BLaER1 treated with 17β-estradiol and CSF1 and Interleukin-3, amounts not matched to agents 10 nM and 100 nM (cell line): ENCODE measurements at regions not wholly inside any gene's neighbourhood (a gene's known extent, or its start where the extent isn't known, plus 50 kb on each side); places are given as distances from the start of the nearest gene placed in this dataset.

Experiments
- H3K27ac ChIP-seq, 11 experiments: shearing (Covaris generic); formaldehyde crosslinking; 2 replicates each; pipeline ENCODE4 v1.8.1; 2022
- H3K27me3 ChIP-seq, 11 experiments: shearing (Covaris generic); formaldehyde crosslinking; 2 replicates each; pipeline ENCODE4 v1.8.1; 2022
- H3K36me3 ChIP-seq, 11 experiments: shearing (Covaris generic); formaldehyde crosslinking; 2 replicates each; pipeline ENCODE4 v1.8.1; 2022
- H3K4me1 ChIP-seq, 10 experiments: shearing (Covaris generic); formaldehyde crosslinking; 2 replicates each; pipeline ENCODE4 v1.8.1; 2022
- H3K4me2 ChIP-seq, 11 experiments: shearing (Covaris generic); formaldehyde crosslinking; 2 replicates each; pipeline ENCODE4 v1.8.1; 2022
- H3K4me3 ChIP-seq, 10 experiments: shearing (Covaris generic); formaldehyde crosslinking; 2 replicates each; pipeline ENCODE4 v1.8.1; 2022
- H3K9ac ChIP-seq, 11 experiments: shearing (Covaris generic); formaldehyde crosslinking; 2 replicates each; pipeline ENCODE4 v1.8.1; 2022
- H3K9me3 ChIP-seq, 11 experiments: shearing (Covaris generic); formaldehyde crosslinking; replicated peaks in 1 of 11; 2 replicates each; pipeline ENCODE4 v1.8.1; 2022
- H4K20me1 ChIP-seq, 11 experiments: shearing (Covaris generic); formaldehyde crosslinking; 2 replicates each; pipeline ENCODE4 v1.8.1; 2022
- Cebpa-rat ChIP-seq, 11 experiments: shearing (Covaris generic); IDR thresholded peaks; 2 replicates each; pipeline ENCODE4 v1.8.1; 2022

GRCh38 chr2:173759959-173760358, 205.2 kb downstream of the SP3 start:
- no peak overlapping the region for H3K4me3 ChIP-seq
- H3K27me3 ChIP-seq: peaks cover 0 to 19% (median 0%) of the 10 kb centered on the region in 11 experiments; a peak in 4 of 22 replicates
- no peaks in the 10 kb centered on the region for H3K36me3 ChIP-seq
- H3K9me3 ChIP-seq: no peaks in the 10 kb centered on the region
- TF ChIP-seq Cebpa-rat (IDR thresholded peaks at IDR 0.05): no peak
- no peak overlapping the region for H3K27ac ChIP-seq
- no peak overlapping the region for H3K9ac ChIP-seq
- H3K4me1 ChIP-seq: peaks cover 0 to 5% (median 0%) of the 10 kb centered on the region in 10 experiments; a peak in 1 of 20 replicates
- no peak overlapping the region for H3K4me2 ChIP-seq
- H4K20me1 ChIP-seq: no peaks in the 10 kb centered on the region

- no peak overlapping the region for H3K4me3 ChIP-seq
- H3K4me2 ChIP-seq: no peak overlapping the region
- peaks cover 0 to 5% (median 0%) of the 10 kb centered on the region in 10 experiments; a peak in 1 of 20 replicates for H3K4me1 ChIP-seq
- no peak for TF ChIP-seq Cebpa-rat (IDR thresholded peaks at IDR 0.05)
- H3K36me3 ChIP-seq: no peaks in the 10 kb centered on the region
- no peak overlapping the region for H3K27ac ChIP-seq
- no peaks in the 10 kb centered on the region for H4K20me1 ChIP-seq
- H3K27me3 ChIP-seq: peaks cover 0 to 24% (median 0%) of the 10 kb centered on the region in 11 experiments; a peak in 5 of 22 replicates
- no peak overlapping the region for H3K9ac ChIP-seq
- no peaks in the 10 kb centered on the region for H3K9me3 ChIP-seq
Observed at GRCh38 chr2:173760553-173760952, 204.6 kb downstream of the SP3 start.

GRCh38 chr2:173761603-173762119, 203.5 kb downstream of the SP3 start:
- Histone ChIP-seq H3K27me3 (peaks cover 0 to 28% (median 0%) of the 10 kb centered on the region in 11 experiments; a peak in 5 of 22 replicates), H3K36me3 (no peaks in the 10 kb centered on the region), H3K4me3 (no peak overlapping the region), H3K4me2 (no peak overlapping the region), H4K20me1 (no peaks in the 10 kb centered on the region), H3K9ac (no peak overlapping the region), H3K9me3 (no peaks in the 10 kb centered on the region), H3K27ac (no peak overlapping the region), H3K4me1 (peaks cover 0 to 9% (median 2%) of the 10 kb centered on the region in 10 experiments; a peak in 10 of 20 replicates)
- TF ChIP-seq Cebpa-rat (IDR thresholded peaks at IDR 0.05): no peak

- Histone ChIP-seq H4K20me1 (no peaks in the 10 kb centered on the region), H3K4me1 (peaks cover 0 to 12% (median 6%) of the 10 kb centered on the region in 10 experiments; a peak in 10 of 20 replicates), H3K4me2 (no peak overlapping the region), H3K27ac (no peak overlapping the region), H3K9me3 (0 out of 22 replicates have a peak, but pooled peaks cover 0 to 1% (median 0%) of the 10 kb centered on the region in 11 experiments), H3K4me3 (no peak overlapping the region), H3K27me3 (peaks cover 0 to 33% (median 0%) of the 10 kb centered on the region in 11 experiments; a peak in 7 of 22 replicates), H3K9ac (no peak overlapping the region), H3K36me3 (no peaks in the 10 kb centered on the region)
- no peak for TF ChIP-seq Cebpa-rat (IDR thresholded peaks at IDR 0.05)
Observed at GRCh38 chr2:173762221-173762620, 203.0 kb downstream of the SP3 start.

GRCh38 chr2:173762864-173763263, 202.3 kb downstream of the SP3 start:
- Histone ChIP-seq H3K9me3 (0 out of 22 replicates have a peak, but pooled peaks cover 0 to 4% (median 0%) of the 10 kb centered on the region in 11 experiments), H4K20me1 (no peaks in the 10 kb centered on the region)

GRCh38 chr2:173763641-173764040, 201.5 kb downstream of the SP3 start:
- TF ChIP-seq Cebpa-rat (IDR thresholded peaks at IDR 0.05): no peak
- Histone ChIP-seq H3K4me1 (peaks cover 0 to 12% (median 6%) of the 10 kb centered on the region in 10 experiments; a peak in 10 of 20 replicates), H3K9ac (no peak overlapping the region), H3K27me3 (peaks cover 0 to 38% (median 0%) of the 10 kb centered on the region in 11 experiments; a peak in 7 of 22 replicates), H3K4me3 (no peak overlapping the region), H3K4me2 (no peak overlapping the region), H3K9me3 (0 out of 22 replicates have a peak, but pooled peaks cover 0 to 7% (median 0%) of the 10 kb centered on the region in 11 experiments), H3K27ac (no peak overlapping the region), H3K36me3 (no peaks in the 10 kb centered on the region), H4K20me1 (no peaks in the 10 kb centered on the region)

More at GRCh38 chr2:173762864-173763263, 202.3 kb downstream of the SP3 start:
- Histone ChIP-seq H3K4me1 (peaks cover 0 to 12% (median 6%) of the 10 kb centered on the region in 10 experiments; a peak in 10 of 20 replicates), H3K27me3 (peaks cover 0 to 38% (median 0%) of the 10 kb centered on the region in 11 experiments; a peak in 7 of 22 replicates), H3K4me3 (no peak overlapping the region), H3K4me2 (no peak overlapping the region), H3K9ac (no peak overlapping the region), H3K36me3 (no peaks in the 10 kb centered on the region), H3K27ac (no peak overlapping the region)
- TF ChIP-seq Cebpa-rat (IDR thresholded peaks at IDR 0.05): no peak

GRCh38 chr2:173764094-173764493, 201.1 kb downstream of the SP3 start:
- H3K4me3 ChIP-seq: no peak overlapping the region
- no peak overlapping the region for H3K27ac ChIP-seq
- TF ChIP-seq Cebpa-rat (IDR thresholded peaks at IDR 0.05): no peak
- H4K20me1 ChIP-seq: no peaks in the 10 kb centered on the region
- peaks cover 0 to 38% (median 0%) of the 10 kb centered on the region in 11 experiments; a peak in 7 of 22 replicates for H3K27me3 ChIP-seq
- H3K4me2 ChIP-seq: peak overlapping the region in 1 of 11 experiments; percentile 7; a peak in 1 of 22 replicates
- peaks cover 0 to 12% (median 6%) of the 10 kb centered on the region in 10 experiments; a peak in 10 of 20 replicates for H3K4me1 ChIP-seq
- no peak overlapping the region for H3K9ac ChIP-seq
- 0 out of 22 replicates have a peak, but pooled peaks cover 0 to 7% (median 0%) of the 10 kb centered on the region in 11 experiments for H3K9me3 ChIP-seq
- no peaks in the 10 kb centered on the region for H3K36me3 ChIP-seq

GRCh38 chr2:173766537-173767289, 198.5 kb downstream of the SP3 start:
- peaks cover 0 to 12% (median 6%) of the 10 kb centered on the region in 10 experiments; a peak in 10 of 20 replicates for H3K4me1 ChIP-seq
- H3K4me3 ChIP-seq: no peak overlapping the region
- H3K9me3 ChIP-seq: 0 out of 22 replicates have a peak, but pooled peaks cover 0 to 7% (median 0%) of the 10 kb centered on the region in 11 experiments
- no peak overlapping the region for H3K27ac ChIP-seq
- no peaks in the 10 kb centered on the region for H3K36me3 ChIP-seq
- peaks cover 0 to 48% (median 0%) of the 10 kb centered on the region in 11 experiments; a peak in 7 of 22 replicates for H3K27me3 ChIP-seq
- H4K20me1 ChIP-seq: no peaks in the 10 kb centered on the region
- no peak overlapping the region for H3K9ac ChIP-seq
- TF ChIP-seq Cebpa-rat (IDR thresholded peaks at IDR 0.05): no peak
- peak overlapping the region in 5 of 11 experiments; percentile 3 to 33 (median 23); a peak in 5 of 22 replicates for H3K4me2 ChIP-seq
